GM10266 (cell line): ENCODE measurements at regions not wholly inside any gene's neighbourhood (a gene's known extent, or its start where the extent isn't known, plus 50 kb on each side); places are given as distances from the start of the nearest gene placed in this dataset.

Experiments
- DNase-seq: peaks from one replicate; pipeline ENCODE4 v3.0.0; 2012; ENCODE audit errors: extremely low spot score
- CTCF ChIP-seq: IDR thresholded peaks from 2 replicates; pipeline ENCODE4 v1.5.1; 2012; ENCODE audit warnings: mild to moderate bottlenecking, low read depth; ENCODE audit not compliant: control insufficient read depth, insufficient read depth; ENCODE audit errors: missing control alignments

GRCh38 chr10:44044549-44044948 lies 340.3 kb downstream of the CXCL12 start:
- DNase-seq = no peak
- TF ChIP-seq CTCF = no peak

- no peak for DNase-seq
- no peak for TF ChIP-seq CTCF
Measured at GRCh38 chr10:44043646-44044375, 341.1 kb downstream of the CXCL12 start.

GRCh38 chr10:44042926-44043602 lies 341.8 kb downstream of the CXCL12 start:
- TF ChIP-seq CTCF = no peak
- no peak for DNase-seq

- no peak for TF ChIP-seq CTCF
- no peak for DNase-seq
Measured at GRCh38 chr10:44042075-44042770, 342.7 kb downstream of the CXCL12 start.

- TF ChIP-seq CTCF = no peak
- DNase-seq = no peak
Measured at GRCh38 chr10:44039599-44039998, 345.3 kb downstream of the CXCL12 start.

GRCh38 chr10:44036425-44036824 lies 348.5 kb downstream of the CXCL12 start:
- no peak for DNase-seq
- TF ChIP-seq CTCF = no peak
